Stimulated activated CD4-positive, alpha-beta T cell treated with anti-CD3 and anti-CD28 coated beads, TNF-alpha, amount 100 ng/mL, for 4 hours (primary cell): ENCODE measurements at regions not wholly inside any gene's neighbourhood (a gene's known extent, or its start where the extent isn't known, plus 50 kb on each side); places are given as distances from the start of the nearest gene placed in this dataset.
"Not testable (repeated sequence)": the region's sequence is repeated elsewhere in the genome, so short reads cannot be mapped to it uniquely, and the experiment has no call there.

ENCODE experiments used
- DNase-seq, 3 experiments: peaks; one replicate each; pipeline ENCODE4 v3.0.0-alpha.2; 2020; ENCODE audit warnings: low read depth in 3 of 3

GRCh38 chr2:180927030-180927686, 53.2 kb upstream of the UBE2E3 start:
- DNase-seq = no peak

- no peak for DNase-seq
Observed at GRCh38 chr2:180925700-180926099, 54.7 kb upstream of the UBE2E3 start.

GRCh38 chr2:180924063-180924462, 56.3 kb upstream of the UBE2E3 start:
- DNase-seq = no peak

GRCh38 chr2:180910831-180911665, 69.4 kb upstream of the UBE2E3 start:
- DNase-seq = no peak

DNA sequence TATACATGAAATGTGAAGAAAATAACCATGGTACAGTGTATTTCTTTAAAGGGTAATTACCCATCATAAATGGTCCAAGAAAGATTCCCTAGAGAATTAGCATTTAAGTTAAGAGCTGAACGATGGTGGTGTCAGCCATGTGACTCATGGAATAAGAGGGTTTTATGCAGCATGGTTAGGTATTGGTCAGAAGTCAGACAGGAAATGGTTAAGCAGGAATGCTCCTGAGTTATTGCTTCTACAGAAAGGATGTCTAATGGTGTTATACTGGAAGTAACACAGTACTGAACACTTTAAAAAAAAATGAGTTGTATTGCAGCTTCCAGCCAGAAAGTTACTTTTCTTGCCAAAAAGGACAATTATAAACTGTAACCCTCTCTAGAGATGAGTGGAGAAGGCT, 72.7 kb upstream of the UBE2E3 start:
- DNase-seq = no peak

DNA sequence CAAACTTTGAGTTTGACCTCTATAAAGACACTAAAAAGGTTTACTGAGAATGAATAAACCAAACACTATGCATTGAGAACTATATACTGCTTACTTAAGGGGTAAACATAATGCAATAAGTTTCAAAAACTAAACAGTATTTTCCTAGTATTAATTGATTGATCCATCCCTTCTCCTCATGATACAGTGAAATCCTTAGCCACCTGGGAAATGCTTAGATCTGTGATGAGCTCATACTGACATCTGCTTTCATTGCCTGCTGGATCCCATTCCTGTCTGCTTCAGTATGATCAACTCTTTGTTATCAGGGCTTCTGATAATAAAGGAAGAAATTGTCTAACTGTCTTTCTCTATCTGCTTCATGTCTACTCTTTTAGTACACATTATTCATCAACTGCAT, 74.9 kb upstream of the UBE2E3 start:
- DNase-seq = no peak

DNA sequence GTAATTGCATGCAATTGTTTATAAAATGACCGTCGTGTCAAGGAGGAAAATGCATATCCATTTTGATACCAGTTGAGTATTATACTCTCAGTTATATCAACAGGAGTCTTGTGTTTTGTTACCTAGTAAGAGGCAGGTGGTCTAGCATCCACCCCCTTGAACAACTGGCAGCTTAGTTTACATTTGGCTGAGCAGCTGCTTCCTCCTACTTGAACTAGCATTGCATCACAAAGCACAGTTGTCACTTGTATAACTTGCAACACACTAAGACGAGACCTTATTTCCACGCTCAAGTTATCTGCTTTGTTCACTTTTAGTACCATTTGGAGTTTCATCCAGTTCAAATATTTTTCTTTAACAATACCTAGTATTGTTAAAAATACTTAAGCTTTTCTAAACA, 75.4 kb upstream of the UBE2E3 start:
- DNase-seq = no peak

DNA sequence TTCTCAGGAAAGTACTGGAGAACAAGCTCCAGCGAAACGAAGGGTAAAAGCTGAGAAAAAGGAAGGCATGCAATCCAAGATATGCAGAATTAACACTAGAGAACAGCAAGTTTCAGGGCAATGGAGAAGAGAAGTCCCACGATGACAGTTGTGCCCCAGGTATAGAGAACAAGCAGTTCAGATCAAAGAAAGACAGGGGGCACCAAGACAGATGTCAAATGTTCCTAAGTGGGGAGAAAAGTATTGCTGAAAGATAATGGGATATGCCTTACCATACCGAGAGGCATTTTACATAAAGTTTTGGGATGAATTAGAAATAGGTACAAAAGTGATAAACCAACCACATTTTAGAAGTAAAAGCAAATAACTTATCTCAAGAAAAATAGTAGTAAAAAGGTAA, 79.1 kb upstream of the UBE2E3 start:
- no peak for DNase-seq

- DNase-seq = no peak
Observed at GRCh38 chr2:180893752-180894151, 86.7 kb upstream of the UBE2E3 start.

DNA sequence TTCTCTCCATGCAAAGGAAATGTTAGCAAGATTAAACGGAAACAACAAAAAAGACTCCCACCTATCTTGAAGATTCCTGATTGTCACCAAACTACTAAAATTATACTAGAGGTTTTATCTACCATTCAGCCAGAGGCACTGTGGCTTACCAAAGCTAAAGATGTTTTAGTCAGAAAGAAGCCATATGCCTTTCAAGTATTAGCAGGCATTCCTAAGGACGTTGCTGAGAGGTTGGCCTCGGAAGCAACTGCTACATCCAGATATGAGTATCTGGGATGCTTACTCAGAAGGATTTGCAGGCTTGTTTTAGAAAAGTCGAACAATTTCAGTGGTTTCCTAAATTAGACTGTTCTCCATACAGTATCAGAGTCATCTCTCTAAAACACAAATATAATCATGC, 88.3 kb upstream of the UBE2E3 start:
- DNase-seq = no peak

GRCh38 chr2:180891360-180891759, 89.0 kb upstream of the UBE2E3 start:
- DNase-seq = no peak

DNA sequence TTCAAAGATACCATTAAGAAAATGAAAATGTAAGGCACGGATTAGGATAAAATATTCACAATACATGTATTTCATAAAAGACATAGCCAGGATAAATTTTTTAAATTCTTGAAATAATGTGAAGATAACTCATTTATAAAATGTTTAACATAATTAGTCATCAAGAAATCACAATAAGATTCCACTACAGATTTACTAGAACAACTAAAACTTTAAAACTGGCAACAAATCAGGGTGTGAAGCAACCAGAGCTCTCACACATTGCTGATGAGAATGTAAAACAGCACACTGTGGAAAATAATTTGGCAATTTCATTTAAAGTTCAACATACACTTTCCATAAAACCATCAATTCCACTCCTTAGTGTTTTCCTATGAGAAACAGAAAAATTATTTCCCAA, 89.6 kb upstream of the UBE2E3 start:
- DNase-seq = no peak

DNA sequence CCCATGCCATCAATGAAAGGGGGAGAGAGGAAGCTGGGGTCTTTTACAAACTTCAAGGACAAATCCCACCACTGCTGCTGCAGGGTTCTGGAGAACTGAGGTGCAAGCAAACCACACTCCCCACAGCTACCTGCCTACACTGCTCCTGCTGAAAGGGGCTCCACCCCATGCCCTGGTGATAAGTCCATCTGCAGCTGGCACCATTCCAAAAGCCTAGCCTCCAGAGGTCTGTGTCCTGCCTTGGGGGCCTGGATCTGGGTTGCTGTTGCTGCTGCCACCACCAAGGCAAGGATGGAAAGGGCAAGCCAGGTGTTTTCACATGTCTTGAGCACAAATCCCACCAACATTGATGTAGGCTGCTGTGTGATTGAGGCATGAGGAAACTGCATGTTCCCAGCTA, 97.4 kb upstream of the UBE2E3 start:
- no peak for DNase-seq

DNA sequence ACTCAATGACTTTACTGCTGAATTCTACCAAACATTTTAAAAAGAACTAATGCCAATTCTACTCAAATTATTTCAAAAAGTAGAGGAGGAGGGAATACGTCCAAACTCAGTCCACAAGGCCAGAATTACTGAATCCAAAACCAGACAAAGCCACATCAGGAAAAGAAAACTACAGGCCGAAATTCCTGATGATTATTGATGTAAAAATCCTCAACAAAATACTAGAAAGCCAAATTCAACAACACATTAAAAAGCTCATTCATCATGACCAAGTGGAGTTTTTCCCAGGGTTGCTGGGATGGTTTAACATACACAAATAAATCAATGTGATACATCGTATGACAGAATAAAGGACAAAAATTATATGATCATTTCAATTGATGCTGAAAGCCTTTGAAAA, 103.9 kb upstream of the UBE2E3 start:
- no peak for DNase-seq

DNA sequence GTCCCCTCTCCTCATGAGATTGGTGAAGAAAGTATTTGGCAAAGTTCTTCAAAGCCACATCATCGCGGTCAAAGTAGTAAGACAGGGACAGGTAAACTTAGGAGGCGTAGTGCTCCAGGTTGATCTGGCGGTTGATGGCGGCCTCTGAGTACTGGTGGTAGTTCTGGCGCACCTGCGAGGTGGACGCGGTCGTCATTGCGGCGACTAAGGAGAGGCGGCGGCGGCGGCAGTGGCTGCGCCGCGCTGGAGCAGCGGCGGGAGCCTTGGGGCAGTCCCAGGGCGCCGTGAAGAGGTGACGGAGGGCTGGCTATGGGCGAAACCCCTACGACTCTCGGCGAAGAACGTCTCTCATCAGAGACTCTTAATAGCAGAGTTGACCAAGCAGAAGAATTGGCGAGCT, 107.2 kb upstream of the UBE2E3 start:
- no peak for DNase-seq

DNA sequence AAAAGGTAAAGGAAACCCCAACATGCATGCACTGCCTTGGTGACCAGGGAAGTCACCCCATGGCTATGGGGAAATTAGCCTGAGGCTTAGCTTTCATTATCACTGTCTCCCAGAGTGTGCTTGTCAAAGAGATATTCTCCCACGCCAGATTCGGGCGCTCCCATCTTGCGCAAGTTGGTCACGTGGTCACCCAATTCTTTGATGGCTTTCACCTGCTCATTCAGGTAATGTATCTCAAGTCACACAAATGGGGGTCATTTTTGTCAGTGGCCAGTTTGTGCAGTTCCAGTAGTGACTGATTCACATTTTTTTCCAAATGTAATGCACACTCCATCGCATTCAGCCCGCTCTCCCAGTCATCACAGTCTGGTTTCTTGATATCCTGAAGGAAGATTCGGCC, 107.6 kb upstream of the UBE2E3 start:
- not testable (repeated sequence) for DNase-seq

- no peak for DNase-seq
Observed at GRCh38 chr2:180872255-180872654, 108.2 kb upstream of the UBE2E3 start.

GRCh38 chr2:180871649-180872048, 108.8 kb upstream of the UBE2E3 start:
- DNase-seq = no peak

GRCh38 chr2:180849851-180850250, 130.6 kb upstream of the UBE2E3 start:
- DNase-seq = no peak

- no peak for DNase-seq
Observed at GRCh38 chr2:180848393-180848792, 132.0 kb upstream of the UBE2E3 start.

GRCh38 chr2:180846756-180847472, 133.5 kb upstream of the UBE2E3 start:
- no peak for DNase-seq

DNA sequence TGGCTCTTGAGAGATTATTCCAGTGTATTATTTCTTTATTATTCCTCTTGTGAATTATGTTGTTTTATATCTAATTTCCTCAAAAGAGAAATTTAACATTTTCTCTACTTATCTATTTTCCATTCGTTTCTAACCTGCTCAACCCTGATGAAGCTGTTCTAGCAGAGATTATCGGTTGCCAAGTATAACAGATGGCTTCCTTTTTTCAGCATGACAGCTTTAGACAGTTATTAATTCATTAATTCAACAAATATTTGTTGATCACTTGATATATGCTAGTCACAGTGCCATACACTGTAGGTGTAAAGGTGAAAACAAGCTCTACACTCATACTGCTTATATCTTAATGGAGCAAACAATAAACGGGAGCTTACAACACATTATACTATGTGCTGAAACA, 137.9 kb upstream of the UBE2E3 start:
- no peak for DNase-seq

DNA sequence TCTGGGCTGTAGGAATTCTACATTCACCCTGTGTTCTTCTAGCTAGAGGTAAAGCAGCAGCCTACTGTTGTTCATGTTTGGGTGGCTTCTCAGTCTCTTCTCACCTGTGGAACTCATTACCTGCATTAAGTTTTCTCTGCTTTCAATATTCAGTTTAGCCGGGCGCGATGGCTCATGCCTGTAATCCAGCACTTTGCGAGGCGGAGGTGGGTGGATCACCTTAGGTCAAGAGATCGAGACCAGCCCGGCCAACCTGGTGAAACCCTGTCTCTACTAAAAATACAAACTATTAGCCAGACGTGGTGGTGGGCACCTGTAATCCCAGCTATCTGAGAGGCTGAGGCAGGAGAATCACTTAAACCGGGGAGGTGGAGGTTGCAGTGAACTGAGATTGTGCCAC, 139.8 kb upstream of the UBE2E3 start:
- DNase-seq = no peak
